G401 (cell line): ENCODE measurements at regions not wholly inside any gene's neighbourhood (a gene's known extent, or its start where the extent isn't known, plus 50 kb on each side); places are given as distances from the start of the nearest gene placed in this dataset.
"Not testable (repeated sequence)": the region's sequence is repeated elsewhere in the genome, so short reads cannot be mapped to it uniquely, and the experiment has no call there.

Experiments used
- DNase-seq: peaks from one replicate; pipeline ENCODE4 v3.0.0-alpha.2; 2015; ENCODE audit warnings: low spot score
- in situ Hi-C: cut with HindIII; loops from 2 replicates; pipeline ENCODE4 v1.10.0; 2016; ENCODE audit warnings: low sequenced_read_pairs, mixed read lengths

DNA sequence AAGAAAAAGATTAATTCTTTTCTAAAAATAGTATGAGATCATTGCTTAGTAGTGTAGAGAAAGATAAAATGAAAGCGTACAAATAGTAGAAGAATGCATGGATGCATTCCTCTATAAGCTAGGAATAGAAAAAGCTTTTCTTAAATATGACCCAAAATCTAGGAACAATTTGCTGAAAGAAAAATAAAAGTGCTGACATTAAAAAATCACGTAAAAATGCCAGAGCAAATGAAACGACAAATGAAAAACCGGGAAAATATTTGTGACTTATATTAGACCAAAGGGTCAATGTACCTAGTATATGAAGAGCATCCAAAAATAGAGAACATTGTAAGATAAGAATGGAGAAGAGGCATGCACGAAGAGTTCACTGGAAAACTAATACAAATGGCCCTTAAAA lies 149.5 kb upstream of the MON1B start:
- no peak for DNase-seq
- in situ Hi-C loops: no loop called here

DNA sequence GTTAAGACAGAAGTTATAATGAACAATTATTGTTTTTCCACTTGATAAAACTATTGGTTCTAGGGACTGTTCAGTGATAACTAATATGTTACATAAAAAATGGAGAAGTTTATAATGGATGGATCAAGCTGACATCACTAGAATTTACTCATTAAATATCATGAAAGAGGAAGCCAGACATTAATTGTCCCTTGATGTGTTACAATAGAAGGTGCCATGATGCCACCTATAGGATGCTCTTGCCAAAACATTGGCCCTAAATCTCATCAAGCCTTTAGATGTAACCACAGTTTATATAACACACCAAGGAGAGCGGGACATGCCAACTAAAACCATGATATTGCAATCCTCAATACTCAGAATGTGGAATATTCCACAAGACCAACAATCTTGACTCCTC lies 147.9 kb upstream of the MON1B start:
- no peak for DNase-seq
- in situ Hi-C loops: no loop called here

DNA sequence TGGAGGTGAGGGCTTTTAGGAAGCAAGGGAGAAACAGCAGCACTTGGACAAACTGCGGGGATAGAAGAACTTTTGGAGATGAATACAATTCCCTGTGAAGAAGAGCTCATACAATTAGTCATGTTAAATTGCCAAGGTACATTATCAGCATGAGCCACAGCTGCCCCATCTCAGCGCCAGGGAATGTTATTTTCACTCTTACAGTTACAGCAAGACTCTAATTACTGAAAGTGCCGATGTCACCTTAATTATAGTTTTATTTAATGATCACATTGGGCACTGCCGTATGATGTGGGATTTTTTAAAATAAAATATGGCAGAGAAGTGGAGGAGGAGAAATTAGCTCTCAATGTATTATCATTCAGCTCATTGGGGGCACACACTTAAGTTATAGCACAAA lies 144.8 kb upstream of the MON1B start:
- in situ Hi-C loops: no loop called here
- no peak for DNase-seq

DNA sequence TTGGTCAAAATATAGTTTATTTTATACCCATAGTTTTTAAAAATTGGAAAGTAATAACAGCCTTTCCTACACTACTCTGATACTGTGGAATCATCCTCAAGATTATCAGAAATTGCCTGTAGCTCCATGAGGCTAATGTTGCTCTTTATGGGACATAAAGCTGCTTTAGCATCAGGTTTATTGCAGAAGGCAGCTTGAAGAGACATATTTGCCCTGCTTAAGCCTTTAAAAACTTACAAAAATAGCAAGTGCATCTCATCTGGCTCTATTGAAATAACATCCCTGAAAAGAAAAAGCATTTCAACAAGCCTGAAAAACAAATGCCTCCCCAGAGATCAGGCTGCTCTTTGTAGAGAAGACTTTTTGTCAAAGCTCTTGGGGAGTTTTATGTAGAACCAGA lies 142.9 kb upstream of the MON1B start:
- no peak for DNase-seq
- in situ Hi-C loops: no loop called here

GRCh38 chr16:77049577-77049976 lies 141.4 kb upstream of the MON1B start:
- no peak for DNase-seq
- in situ Hi-C loops: no loop called here

- DNase-seq, in situ Hi-C loops: not testable (repeated sequence)
Measured at GRCh38 chr16:77056597-77056996, 134.4 kb upstream of the MON1B start.

- in situ Hi-C loops: no loop called here
Measured at GRCh38 chr16:77057161-77057774, 133.7 kb upstream of the MON1B start.

GRCh38 chr16:77059446-77059845 lies 131.5 kb upstream of the MON1B start:
- in situ Hi-C loops: no loop called here
- DNase-seq: no peak

More at GRCh38 chr16:77057161-77057774, 133.7 kb upstream of the MON1B start:
- DNase-seq: no peak

DNA sequence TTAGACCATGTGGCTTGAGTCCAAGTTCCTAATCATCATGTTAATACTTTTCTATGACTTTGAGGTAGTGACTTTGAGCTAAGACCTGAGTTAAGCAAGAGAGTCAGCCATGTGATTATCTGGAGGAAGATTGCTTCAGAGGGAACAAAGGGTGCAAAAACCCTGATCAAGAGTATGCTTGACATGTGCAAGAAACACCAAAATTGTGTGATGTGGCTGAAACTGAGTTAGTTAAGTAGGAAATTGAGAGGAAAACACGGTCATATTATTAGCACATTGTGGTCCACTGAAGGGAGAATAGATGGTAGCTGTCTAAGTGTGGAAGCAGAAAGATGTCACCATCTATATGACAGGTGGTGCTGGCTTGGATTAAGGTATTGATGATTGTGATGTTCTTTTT lies 130.4 kb upstream of the MON1B start:
- DNase-seq: no peak
- in situ Hi-C loops: no loop called here

DNA sequence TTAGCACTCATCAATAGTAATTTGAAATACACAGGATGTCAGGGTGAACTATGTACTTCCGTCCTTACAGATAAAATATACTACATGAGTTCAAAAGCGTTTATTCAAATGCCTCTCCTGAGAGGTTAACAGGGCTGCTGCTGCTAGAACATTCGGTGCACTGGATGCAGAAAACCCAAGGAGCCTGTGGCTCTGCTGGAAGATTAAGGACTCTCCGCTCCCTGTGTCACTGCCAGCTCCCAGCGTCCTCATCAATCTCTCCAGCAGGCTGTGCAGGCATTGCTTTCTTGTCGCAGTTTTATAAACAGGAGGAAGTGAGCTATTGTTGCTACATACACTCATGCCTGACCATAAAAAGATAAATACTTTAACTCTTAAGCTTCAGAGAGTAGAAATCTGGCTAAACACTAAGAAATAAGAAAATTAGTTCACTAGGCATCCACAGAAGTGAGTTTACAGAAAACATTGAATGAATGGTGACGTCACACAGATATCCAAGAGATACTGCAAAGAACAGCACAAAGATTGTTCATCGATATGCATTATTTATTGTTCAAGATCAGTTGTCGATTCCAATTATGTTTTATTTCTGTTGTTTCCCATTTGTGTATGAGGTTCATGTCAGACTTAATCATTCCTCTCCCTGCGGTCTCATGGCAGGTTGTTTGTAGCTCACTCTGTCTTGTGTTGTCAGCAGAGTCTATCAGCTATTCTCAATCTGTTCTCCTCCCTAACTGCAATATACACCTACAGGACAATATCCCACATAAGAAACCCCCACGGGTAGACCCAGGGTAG lies 127.9 kb upstream of the MON1B start:
- in situ Hi-C loops: no loop called here
- DNase-seq: peak; percentile 4

- peak; percentile 1 for DNase-seq
- in situ Hi-C loops: no loop called here
Measured at GRCh38 chr16:77063676-77064016, 127.3 kb upstream of the MON1B start.

GRCh38 chr16:77064037-77064436 lies 127.0 kb upstream of the MON1B start:
- DNase-seq: no peak
- in situ Hi-C loops: no loop called here

GRCh38 chr16:77066896-77067496 lies 124.0 kb upstream of the MON1B start:
- DNase-seq: no peak
- in situ Hi-C loops: no loop called here

DNA sequence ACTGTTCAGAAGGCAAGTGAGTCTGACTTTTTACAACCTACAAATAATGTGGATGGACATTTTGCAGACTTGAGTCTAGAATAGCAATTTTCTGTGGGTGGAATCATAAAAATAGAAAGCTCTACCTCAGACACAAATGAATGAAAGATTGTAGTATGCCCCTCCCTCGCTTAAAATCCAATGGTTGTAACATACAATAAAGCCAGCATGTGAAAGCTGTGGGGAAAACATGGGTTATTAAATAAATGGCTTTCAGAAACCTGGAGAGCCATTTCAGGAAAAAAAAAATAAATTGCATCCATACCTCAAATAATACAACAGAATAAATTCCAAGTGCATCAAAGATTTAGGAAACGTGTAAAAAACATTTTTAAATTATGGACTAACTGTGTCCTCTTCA lies 123.1 kb upstream of the MON1B start:
- no peak for DNase-seq
- in situ Hi-C loops: no loop called here

GRCh38 chr16:77068402-77068801 lies 122.6 kb upstream of the MON1B start:
- in situ Hi-C loops: no loop called here
- no peak for DNase-seq

- no peak for DNase-seq
- in situ Hi-C loops: no loop called here
Measured at GRCh38 chr16:77069929-77070328, 121.1 kb upstream of the MON1B start.

DNA sequence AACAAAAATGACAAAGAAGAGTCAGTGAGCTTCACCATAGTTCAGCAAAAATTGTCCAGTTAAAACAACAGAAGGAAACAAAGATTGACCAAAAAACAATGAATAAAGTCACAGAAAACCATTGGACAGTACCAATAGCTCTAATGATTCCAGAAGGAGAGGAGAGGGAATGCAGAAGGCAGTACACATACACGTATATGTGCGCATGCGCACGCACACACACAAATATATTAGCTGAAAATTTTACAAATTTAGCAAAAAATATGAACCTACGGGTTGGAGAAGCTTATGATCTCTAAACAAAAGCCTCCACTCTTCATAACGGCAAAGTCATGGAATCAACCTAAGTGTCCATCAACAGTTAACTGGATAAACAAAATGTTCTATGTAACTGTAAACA lies 120.3 kb upstream of the MON1B start:
- no peak for DNase-seq
- in situ Hi-C loops: no loop called here

- in situ Hi-C loops: no loop called here
- DNase-seq: no peak
Measured at GRCh38 chr16:77076839-77077238, 114.2 kb upstream of the MON1B start.

DNA sequence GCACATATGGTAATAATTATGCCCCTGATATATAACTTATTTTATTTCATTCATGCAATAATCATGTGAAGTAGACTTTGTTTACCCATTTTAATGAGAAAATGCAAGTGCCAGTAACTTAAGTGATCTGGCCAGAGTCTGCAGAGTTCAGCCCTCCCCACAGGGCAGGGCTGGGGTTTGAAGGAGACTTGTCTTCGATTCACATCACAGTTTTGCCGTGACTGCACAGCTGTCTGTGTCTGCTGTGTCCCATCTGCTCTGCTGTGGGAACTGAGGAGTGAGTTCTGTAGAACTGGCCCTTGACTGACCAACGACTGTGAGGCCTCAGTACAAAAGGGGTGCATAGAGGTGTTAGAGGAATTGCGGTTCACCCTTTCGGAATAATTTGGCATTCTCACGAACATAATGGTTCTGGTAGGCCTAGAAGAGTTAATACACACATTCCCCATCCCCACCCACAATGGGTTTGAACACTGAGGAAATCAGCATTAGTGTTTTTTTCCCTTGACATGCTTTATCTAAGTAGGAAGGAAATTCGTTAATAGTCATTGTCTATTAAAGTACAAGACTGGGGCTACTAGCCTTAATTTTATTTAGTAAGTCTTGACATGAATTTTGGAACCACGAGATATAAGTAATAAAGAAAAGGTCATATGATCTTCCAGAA lies 113.6 kb upstream of the MON1B start:
- in situ Hi-C loops: no loop called here
- DNase-seq: no peak

DNA sequence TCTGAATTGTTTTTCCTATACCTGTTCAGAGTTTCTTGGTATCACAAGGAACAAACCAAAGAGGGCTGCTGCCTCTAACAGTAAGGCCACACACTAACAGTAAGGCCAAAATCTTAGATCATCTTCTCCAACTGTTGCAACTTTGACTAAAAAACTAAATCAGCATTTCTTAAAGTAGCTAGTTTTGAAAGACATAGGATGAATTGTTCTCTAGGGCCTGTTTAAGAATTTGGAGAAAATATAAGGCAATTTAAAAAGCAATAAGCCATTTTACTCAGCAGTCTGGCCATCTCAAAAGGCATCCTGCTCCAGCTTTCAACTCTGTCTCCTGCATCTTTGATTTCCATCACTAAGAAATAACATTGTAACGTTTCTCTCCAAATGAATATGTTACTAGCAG lies 105.0 kb upstream of the MON1B start:
- in situ Hi-C loops: no loop called here
- no peak for DNase-seq
